Fibroblast of lung (primary cell): ENCODE measurements at regions not wholly inside any gene's neighbourhood (a gene's known extent, or its start where the extent isn't known, plus 50 kb on each side); places are given as distances from the start of the nearest gene placed in this dataset.

ENCODE experiments used
- DNase-seq, 2 donors: peaks; one replicate each; pipeline versions ENCODE4 v3.0.0 to v3.0.0-alpha.2; 2010; ENCODE audit warnings: low read depth in 2 of 2
- H2AFZ ChIP-seq: 2 replicates; pipeline ENCODE4 v1.5.1; 2012; ENCODE audit warnings: low read length, control low read depth, inconsistent platforms
- H3K27ac ChIP-seq: 2 replicates; pipeline ENCODE4 v1.5.1; 2011; ENCODE audit warnings: low read length, control low read depth; ENCODE audit not compliant: insufficient read depth
- H3K27me3 ChIP-seq: 2 replicates; pipeline ENCODE4 v1.5.1; 2011; ENCODE audit warnings: mild to moderate bottlenecking, low read length; ENCODE audit not compliant: control insufficient read depth, insufficient read depth
- H3K36me3 ChIP-seq: 2 replicates; pipeline ENCODE4 v1.5.1; 2011; ENCODE audit warnings: low read length; ENCODE audit not compliant: control insufficient read depth, insufficient read depth
- H3K4me1 ChIP-seq: 2 replicates; pipeline ENCODE4 v1.5.1; 2011; ENCODE audit warnings: low read length; ENCODE audit not compliant: control insufficient read depth, insufficient read depth; ENCODE audit errors: extremely low read depth
- H3K4me2 ChIP-seq: 2 replicates; pipeline ENCODE4 v1.5.1; 2011; ENCODE audit warnings: low read length, control low read depth; ENCODE audit not compliant: insufficient read depth; ENCODE audit errors: extremely low read depth
- H3K4me3 ChIP-seq, 4 experiments: fragments of 200-600 bp in 1 of 4; sonication (generic) in 1 of 4; replicated peaks in 1 of 4; 2 replicates each; pipeline ENCODE4 v1.5.1; 2011 to 2016; ENCODE audit warnings: low read length in 4 of 4, low read depth in 3 of 4, mild to moderate bottlenecking in 3 of 4, control low read depth in 2 of 4, inconsistent platforms in 1 of 4, mixed read lengths in 1 of 4; ENCODE audit not compliant: insufficient read depth in 1 of 4; ENCODE audit errors: control extremely low read depth in 1 of 4
- H3K79me2 ChIP-seq: 2 replicates; pipeline ENCODE4 v1.5.1; 2012; ENCODE audit warnings: mild to moderate bottlenecking, low read length, inconsistent platforms; ENCODE audit not compliant: control insufficient read depth, insufficient read depth
- H3K9ac ChIP-seq: 2 replicates; pipeline ENCODE4 v1.5.1; 2011; ENCODE audit warnings: mild to moderate bottlenecking, low read length, control low read depth; ENCODE audit not compliant: insufficient read depth
- H3K9me3 ChIP-seq: 2 replicates; pipeline ENCODE4 v1.5.1; 2012; ENCODE audit warnings: low read depth, low read length; ENCODE audit not compliant: control insufficient read depth, insufficient read depth
- H4K20me1 ChIP-seq: 2 replicates; pipeline ENCODE4 v1.5.1; 2011; ENCODE audit warnings: low read length; ENCODE audit not compliant: control insufficient read depth, insufficient read depth; ENCODE audit errors: extremely low read depth
- CTCF ChIP-seq, 2 donors: IDR thresholded peaks in 1 of 2; conservative IDR thresholded peaks in 1 of 2; 1 replicate in 1 of 2; 2 replicates in 1 of 2; pipeline ENCODE4 v1.5.1; 2011 to 2012; ENCODE audit warnings: low read length in 2 of 2, control low read depth in 1 of 2, inconsistent platforms in 1 of 2, low read depth in 1 of 2, mild to moderate bottlenecking in 1 of 2
- EZH2 ChIP-seq: IDR thresholded peaks from 2 replicates; pipeline ENCODE4 v1.5.1; 2012; ENCODE audit warnings: low read length, control low read depth, mild to moderate bottlenecking; ENCODE audit errors: missing control alignments

GRCh38 chr4:156472624-156473023 lies 499.0 kb downstream of the PDGFC start:
- H3K36me3 ChIP-seq = no peaks in the 10 kb centered on the region
- H3K4me1 ChIP-seq = peaks cover 5% of the 10 kb centered on the region
- no peak overlapping the region for H3K9ac ChIP-seq
- no peaks in the 10 kb centered on the region for H3K79me2 ChIP-seq
- no peak for TF ChIP-seq CTCF (conservative IDR thresholded peaks at IDR 0.05 in 1 of 2, IDR thresholded peaks at IDR 0.05 in 1 of 2; ENCODE audit: low read depth in 1 of 2, low read length in 2 of 2)
- no peak for TF ChIP-seq EZH2
- peak in 1 of 2 donors; percentile 65 for DNase-seq
- H3K4me2 ChIP-seq = no peak overlapping the region
- H3K27ac ChIP-seq = no peak overlapping the region
- H4K20me1 ChIP-seq = no peaks in the 10 kb centered on the region
- H2AFZ ChIP-seq = no peak overlapping the region
- no peaks in the 10 kb centered on the region for H3K27me3 ChIP-seq
- H3K9me3 ChIP-seq = no peaks in the 10 kb centered on the region
- no peak overlapping the region for H3K4me3 ChIP-seq

- H3K9me3 ChIP-seq = no peaks in the 10 kb centered on the region
- no peak overlapping the region for H3K9ac ChIP-seq
- no peak for DNase-seq
- no peak overlapping the region for H3K4me3 ChIP-seq
- no peak overlapping the region for H3K27ac ChIP-seq
- no peaks in the 10 kb centered on the region for H3K36me3 ChIP-seq
- no peak overlapping the region for H2AFZ ChIP-seq
- no peak for TF ChIP-seq CTCF (conservative IDR thresholded peaks at IDR 0.05 in 1 of 2, IDR thresholded peaks at IDR 0.05 in 1 of 2; ENCODE audit: low read depth in 1 of 2, low read length in 2 of 2)
- TF ChIP-seq EZH2 = no peak
- no peaks in the 10 kb centered on the region for H4K20me1 ChIP-seq
- no peak overlapping the region for H3K4me2 ChIP-seq
- H3K27me3 ChIP-seq = no peaks in the 10 kb centered on the region
- H3K4me1 ChIP-seq = no peaks in the 10 kb centered on the region
- no peaks in the 10 kb centered on the region for H3K79me2 ChIP-seq
These were observed 505.9 kb upstream of the CTSO start for GRCh38 chr4:156459584-156459983.

- TF ChIP-seq EZH2 (no peak), CTCF (conservative IDR thresholded peaks at IDR 0.05 in 1 of 2, IDR thresholded peaks at IDR 0.05 in 1 of 2; ENCODE audit: low read depth in 1 of 2, low read length in 2 of 2) (no peak)
- DNase-seq = no peak
- no peaks in the 10 kb centered on the region for H3K79me2 ChIP-seq
- H3K9ac ChIP-seq = no peak overlapping the region
- H2AFZ ChIP-seq = no peak overlapping the region
- no peak overlapping the region for H3K4me2 ChIP-seq
- H3K27me3 ChIP-seq = no peaks in the 10 kb centered on the region
- no peaks in the 10 kb centered on the region for H4K20me1 ChIP-seq
- H3K9me3 ChIP-seq = no peaks in the 10 kb centered on the region
- no peak overlapping the region for H3K4me3 ChIP-seq
- H3K36me3 ChIP-seq = no peaks in the 10 kb centered on the region
- no peak overlapping the region for H3K27ac ChIP-seq
- H3K4me1 ChIP-seq = no peaks in the 10 kb centered on the region
These were observed 503.2 kb upstream of the CTSO start for GRCh38 chr4:156456830-156457229.
